ENCODE measurements at regions not wholly inside any gene's neighbourhood (a gene's known extent, or its start where the extent isn't known, plus 50 kb on each side); places are given as distances from the start of the nearest gene placed in this dataset.

DNA sequence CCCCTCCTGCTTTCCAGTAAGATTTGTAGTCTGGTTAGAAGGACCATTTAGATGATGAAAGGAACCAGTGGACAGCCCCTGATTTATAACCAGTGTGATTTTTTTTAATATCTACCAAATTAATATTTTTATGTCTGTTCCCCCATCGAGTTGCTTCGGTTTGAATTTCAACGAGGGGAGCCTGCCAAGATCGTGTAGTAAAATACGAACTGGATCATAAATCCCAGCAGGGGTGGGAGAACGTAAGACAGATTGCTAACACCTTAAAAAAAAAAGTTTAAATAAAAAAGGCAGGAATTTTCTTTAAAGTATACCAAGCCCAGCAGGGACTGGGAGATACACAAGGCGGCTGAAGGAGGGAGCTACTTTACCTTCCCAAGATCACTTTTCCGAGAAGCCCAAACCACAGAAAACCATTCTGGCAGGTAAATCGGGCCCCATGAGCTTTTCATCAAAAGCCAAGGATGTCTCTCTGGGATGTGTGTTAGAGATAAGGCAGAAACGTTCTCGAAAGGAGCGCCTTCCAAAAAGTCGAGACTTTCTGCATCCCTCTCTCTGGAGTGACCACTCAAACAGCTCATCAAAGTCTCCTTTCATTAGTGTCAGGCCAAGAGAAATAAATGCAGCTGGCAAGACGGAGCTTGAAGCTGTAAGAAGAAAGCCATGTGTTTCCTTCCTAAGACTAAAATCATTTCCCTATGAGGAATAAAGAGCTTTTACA is 270.5 kb upstream of the NFE2L3 start:
- no peak for TF ChIP-seq POLR2A (IDR thresholded peaks at IDR 0.05)
- TF ChIP-seq, protein P1, sequence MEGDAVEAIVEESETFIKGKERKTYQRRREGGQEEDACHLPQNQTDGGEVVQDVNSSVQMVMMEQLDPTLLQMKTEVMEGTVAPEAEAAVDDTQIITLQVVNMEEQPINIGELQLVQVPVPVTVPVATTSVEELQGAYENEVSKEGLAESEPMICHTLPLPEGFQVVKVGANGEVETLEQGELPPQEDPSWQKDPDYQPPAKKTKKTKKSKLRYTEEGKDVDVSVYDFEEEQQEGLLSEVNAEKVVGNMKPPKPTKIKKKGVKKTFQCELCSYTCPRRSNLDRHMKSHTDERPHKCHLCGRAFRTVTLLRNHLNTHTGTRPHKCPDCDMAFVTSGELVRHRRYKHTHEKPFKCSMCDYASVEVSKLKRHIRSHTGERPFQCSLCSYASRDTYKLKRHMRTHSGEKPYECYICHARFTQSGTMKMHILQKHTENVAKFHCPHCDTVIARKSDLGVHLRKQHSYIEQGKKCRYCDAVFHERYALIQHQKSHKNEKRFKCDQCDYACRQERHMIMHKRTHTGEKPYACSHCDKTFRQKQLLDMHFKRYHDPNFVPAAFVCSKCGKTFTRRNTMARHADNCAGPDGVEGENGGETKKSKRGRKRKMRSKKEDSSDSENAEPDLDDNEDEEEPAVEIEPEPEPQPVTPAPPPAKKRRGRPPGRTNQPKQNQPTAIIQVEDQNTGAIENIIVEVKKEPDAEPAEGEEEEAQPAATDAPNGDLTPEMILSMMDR (IDR thresholded peaks at IDR 0.05): no peak
- TF ChIP-seq EP300 (IDR thresholded peaks at IDR 0.05): no peak
- Histone ChIP-seq H3K4me1 (no peaks in the 10 kb centered on the region), H3K27me3 (peaks cover 0 to 94% of the 10 kb centered on the region in 2 donors), H3K27ac (no peak overlapping the region), H3K4me3 (no peak overlapping the region), H3K9me3 (no peaks in the 10 kb centered on the region), H3K36me3 (no peaks in the 10 kb centered on the region)
- WGBS, 2 donors: 49 to 50% methylated on average over 14 of the region's 14 CpGs
- no peak for DNase-seq (ENCODE audit: low spot score in 2 of 2)

DNA sequence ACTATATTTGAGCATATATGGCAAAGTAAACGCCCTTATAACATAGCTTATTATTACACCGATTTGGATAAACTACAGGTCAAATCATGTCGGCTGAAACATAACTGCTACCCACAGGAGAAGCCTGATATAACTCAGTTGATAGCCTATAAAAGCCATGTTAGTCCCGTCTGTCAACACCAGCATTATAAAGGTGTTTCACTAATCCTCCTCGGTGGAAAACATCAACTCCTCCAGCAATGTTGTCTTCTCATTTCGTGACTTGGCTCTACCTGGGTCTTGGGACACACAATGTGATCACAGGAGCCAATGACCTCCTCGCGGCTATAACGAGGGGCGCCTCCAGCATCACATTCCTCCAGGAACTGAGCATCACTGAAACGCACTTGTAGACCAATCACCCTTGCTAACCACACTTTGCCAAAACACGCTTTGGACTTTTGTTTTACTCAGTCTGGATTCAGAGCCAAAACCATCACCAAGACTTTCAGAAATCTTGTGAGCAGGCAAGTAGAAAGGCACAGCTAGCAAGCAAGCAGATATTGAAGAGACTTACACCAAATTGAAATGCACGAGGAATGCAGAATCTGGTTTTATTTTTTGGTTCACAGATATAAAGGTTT is 269.7 kb upstream of the NFE2L3 start:
- Histone ChIP-seq H3K9me3 (no peaks in the 10 kb centered on the region), H3K27ac (no peak overlapping the region), H3K4me1 (no peaks in the 10 kb centered on the region), H3K27me3 (peaks cover 0 to 93% of the 10 kb centered on the region in 2 donors), H3K36me3 (no peaks in the 10 kb centered on the region), H3K4me3 (no peak overlapping the region)
- WGBS, 2 donors: 56 to 65% methylated on average over 13 of the region's 13 CpGs
- TF ChIP-seq, protein P1 (IDR thresholded peaks at IDR 0.05): no peak
- TF ChIP-seq EP300 (IDR thresholded peaks at IDR 0.05) (no peak), POLR2A (IDR thresholded peaks at IDR 0.05) (no peak)
- no peak for DNase-seq (ENCODE audit: low spot score in 2 of 2)

GRCh38 chr7:25884265-25884828 is 267.7 kb upstream of the NFE2L3 start:
- 87 to 88% methylated on average over 13 of the region's 13 CpGs for WGBS, 2 donors
- DNase-seq (ENCODE audit: low spot score in 2 of 2): no peak
- no peak overlapping the region for H3K27ac ChIP-seq
- H3K36me3 ChIP-seq: no peaks in the 10 kb centered on the region
- no peak overlapping the region for H3K4me3 ChIP-seq
- H3K9me3 ChIP-seq: no peaks in the 10 kb centered on the region
- TF ChIP-seq EP300 (IDR thresholded peaks at IDR 0.05): no peak
- TF ChIP-seq, protein P1 (IDR thresholded peaks at IDR 0.05): no peak
- no peak for TF ChIP-seq POLR2A (IDR thresholded peaks at IDR 0.05)
- H3K27me3 ChIP-seq: peaks cover 0 to 92% of the 10 kb centered on the region in 2 donors
- H3K4me1 ChIP-seq: no peaks in the 10 kb centered on the region

- 78 to 88% methylated on average over 7 of the region's 7 CpGs for WGBS, 2 donors
- Histone ChIP-seq H3K9me3 (no peaks in the 10 kb centered on the region), H3K27ac (no peak overlapping the region), H3K4me3 (no peak overlapping the region), H3K36me3 (no peaks in the 10 kb centered on the region), H3K27me3 (peaks cover 0 to 95% of the 10 kb centered on the region in 2 donors), H3K4me1 (no peaks in the 10 kb centered on the region)
- no peak for DNase-seq (ENCODE audit: low spot score in 2 of 2)
- TF ChIP-seq POLR2A (IDR thresholded peaks at IDR 0.05) (no peak), EP300 (IDR thresholded peaks at IDR 0.05) (no peak)
- TF ChIP-seq, protein P1 (IDR thresholded peaks at IDR 0.05): no peak
Observed at GRCh38 chr7:25885057-25885576, 266.9 kb upstream of the NFE2L3 start.
